HepG2 (cell line): ENCODE measurements at regions not wholly inside any gene's neighbourhood (a gene's known extent, or its start where the extent isn't known, plus 50 kb on each side); places are given as distances from the start of the nearest gene placed in this dataset.

Experiments used
- ATAC-seq: fragments of 200-7000 bp; cut with Tn5 transposase; 3 replicates; pipeline ENCODE4 v1.9.1; 2020; ENCODE audit warnings: mild to moderate bottlenecking, moderate library complexity
- BruUV-seq: library from RNA; stranded (reverse); fragments of 400-500 nt; replicated peaks from 2 replicates; lab custom pipeline; 2021; lab: Mats Ljungman, UMichigan
- CTCF ChIA-PET: fragments of 300-600 bp; formaldehyde crosslinking; extraction: SDS; loops from one replicate; lab custom pipeline; 2021; ENCODE audit warnings: low total read pairs, inconsistent platforms, low intra/inter-chr PET ratio; lab: Yijun Ruan, JAX
- POLR2A ChIA-PET: fragments of 350-600 bp; sonication (Branson Sonifier 250); formaldehyde crosslinking; loops from one replicate; lab custom pipeline; 2020; ENCODE audit warnings: antibody characterized with exemption, inconsistent platforms; lab: Yijun Ruan, JAX
- DNase-seq: peaks from one replicate; pipeline ENCODE4 v3.0.0-alpha.2; 2015; ENCODE audit warnings: low spot score
- FAIRE-seq: peaks from 3 replicates; lab custom pipeline; 2011; peaks lifted over from hg19 to GRCh38; lab: Jason Lieb, UNC
- H2AFZ ChIP-seq: one replicate; pipeline ENCODE4 v1.6.1; 2011; ENCODE audit warnings: low read length, inconsistent platforms
- H3K27ac ChIP-seq: fragments of 300-600 bp; 3 replicates; pipeline ENCODE4 v1.8.0; 2011; ENCODE audit warnings: mixed run types, mild to moderate bottlenecking, mixed read lengths, low read length, inconsistent platforms; ENCODE audit not compliant: insufficient read depth; ENCODE audit errors: extremely low read length
- H3K27me3 ChIP-seq, 2 experiments: fragments of 200-600 bp in 1 of 2; 2 replicates in 1 of 2; 3 replicates in 1 of 2; pipeline versions ENCODE4 v1.6.0 to v1.8.0; 2011; ENCODE audit warnings: low read length in 2 of 2, mild to moderate bottlenecking in 2 of 2, moderate library complexity in 2 of 2, inconsistent platforms in 1 of 2; ENCODE audit not compliant: insufficient read depth in 2 of 2, control insufficient read depth in 1 of 2
- H3K36me3 ChIP-seq, 2 experiments: fragments of 200-600 bp in 1 of 2; replicated peaks in 1 of 2; 2 replicates in 1 of 2; 3 replicates in 1 of 2; pipeline versions ENCODE4 v1.5.1 to v1.8.0; 2011; ENCODE audit warnings: low read length in 2 of 2, inconsistent platforms in 1 of 2; ENCODE audit not compliant: insufficient read depth in 2 of 2, control insufficient read depth in 1 of 2
- H3K4me1 ChIP-seq: 2 replicates; pipeline ENCODE4 v1.5.1; 2012; ENCODE audit warnings: low read length, inconsistent platforms; ENCODE audit not compliant: insufficient read depth
- H3K4me2 ChIP-seq: 2 replicates; pipeline ENCODE4 v1.6.0; 2011; ENCODE audit warnings: low read depth, low read length, inconsistent platforms
- H3K4me3 ChIP-seq, 3 experiments: fragments of 200-600 bp in 1 of 3; sonication (generic), shearing (Covaris generic) in 1 of 3; replicated peaks in 1 of 3; 2 replicates each; pipeline ENCODE4 v1.5.1; 2011 to 2016; ENCODE audit warnings: low read length in 3 of 3, inconsistent platforms in 2 of 3, low read depth in 2 of 3, mild to moderate bottlenecking in 2 of 3, control low read depth in 1 of 3, mixed read lengths in 1 of 3; ENCODE audit not compliant: insufficient read depth in 1 of 3
- H3K79me2 ChIP-seq: one replicate; pipeline ENCODE4 v1.6.1; 2011; ENCODE audit warnings: low read length, inconsistent platforms; ENCODE audit not compliant: insufficient read depth
- H3K9ac ChIP-seq: 2 replicates; pipeline ENCODE4 v1.6.0; 2011; ENCODE audit warnings: mild to moderate bottlenecking, low read depth, low read length, inconsistent platforms; ENCODE audit not compliant: insufficient read depth
- H3K9me3 ChIP-seq: 2 replicates; pipeline ENCODE4 v1.5.1; 2012; ENCODE audit warnings: mild to moderate bottlenecking, low read length
- H4K20me1 ChIP-seq: 2 replicates; pipeline ENCODE4 v1.6.0; 2011; ENCODE audit warnings: inconsistent platforms, mild to moderate bottlenecking, low read length, moderate library complexity; ENCODE audit not compliant: insufficient read depth
- AGO2 ChIP-seq: fragments of 200-400 bp; formaldehyde crosslinking; optimal IDR thresholded peaks from 2 replicates; pipeline ENCODE3; 2017; ENCODE audit warnings: mild to moderate bottlenecking, low read depth, low read length, moderate library complexity
- CAMTA2 ChIP-seq: sonication (generic); formaldehyde crosslinking; IDR thresholded peaks from 2 replicates; pipeline ENCODE4 v1.4.0; 2020; ENCODE audit warnings: mild to moderate bottlenecking, missing genetic modification reagents, borderline replicate concordance
- FOSL2 ChIP-seq: sonication (generic); formaldehyde crosslinking; IDR thresholded peaks from 2 replicates; pipeline ENCODE4 v1.4.0; 2020; ENCODE audit warnings: missing genetic modification reagents
- RORA ChIP-seq: sonication (generic); formaldehyde crosslinking; IDR thresholded peaks from 2 replicates; pipeline ENCODE4 v1.5.0; 2020; ENCODE audit warnings: mild to moderate bottlenecking, missing genetic modification reagents, moderate library complexity
- TEF ChIP-seq: sonication (generic); formaldehyde crosslinking; IDR thresholded peaks from 2 replicates; pipeline ENCODE4 v1.5.0; 2020; ENCODE audit warnings: missing genetic modification reagents
- U2AF2 ChIP-seq: fragments of 200-400 bp; formaldehyde crosslinking; IDR thresholded peaks from 2 replicates; pipeline ENCODE4 v1.6.1; 2017; ENCODE audit warnings: low read depth, mild to moderate bottlenecking, low read length
- ZSCAN29 ChIP-seq: sonication (generic); formaldehyde crosslinking; conservative IDR thresholded peaks from 2 replicates; pipeline ENCODE4 v1.4.0; 2020; ENCODE audit warnings: mild to moderate bottlenecking, missing genetic modification reagents
- WGBS: methylation state at CpG from one replicate; pipeline ENCODE4 v1.1.6; 2017; ENCODE audit warnings: low lambda C conversion rate; 5-methylcytosine and 5-hydroxymethylcytosine counted together
- in situ Hi-C: cut with HindIII; loops from 2 replicates; pipeline ENCODE4 v1.10.0; 2017; ENCODE audit warnings: low pct_unique_long_range_greater_than_20kb; ENCODE audit not compliant: extremely low pct_ligation_motif_present
- intact Hi-C: fragments of 100-400 bp; cut with micrococcal nuclease; formaldehyde crosslinking; loops from one replicate; pipeline ENCODE4 v1.10.0; 2022; ENCODE audit not compliant: unreplicated experiment
- TF ChIP-seq, protein P1 (sequence below): sonication (generic); formaldehyde crosslinking; IDR thresholded peaks from 2 replicates; pipeline ENCODE4 v1.4.0; 2020; ENCODE audit warnings: missing genetic modification reagents, mild to moderate bottlenecking, borderline replicate concordance

GRCh38 chr4:112714922-112715901 is 78.3 kb downstream of the LARP7 start:
- no peak overlapping the region for H2AFZ ChIP-seq
- intact Hi-C loops = no loop called here
- ATAC-seq (no peak), FAIRE-seq (no peak), DNase-seq (no peak)
- H3K4me3 ChIP-seq = no peak overlapping the region
- no peak overlapping the region for H3K27ac ChIP-seq
- ChIA-PET CTCF (no interaction called here), POLR2A (no interaction called here)
- H4K20me1 ChIP-seq = no peaks in the 10 kb centered on the region
- in situ Hi-C loops = no loop called here
- WGBS = 41% methylated on average over 11 of the region's 11 CpGs
- no peaks in the 10 kb centered on the region for H3K36me3 ChIP-seq
- no peaks in the 10 kb centered on the region for H3K79me2 ChIP-seq
- 0 out of 5 replicates have a peak, but pooled peaks cover 0 to 5% of the 10 kb centered on the region in 2 experiments for H3K27me3 ChIP-seq
- BruUV-seq = no TSS peak
- H3K9me3 ChIP-seq = no peaks in the 10 kb centered on the region
- H3K9ac ChIP-seq = no peak overlapping the region
- no peaks in the 10 kb centered on the region for H3K4me1 ChIP-seq
- TF ChIP-seq RORA (no peak), CAMTA2 (CRISPR knock-in tag) (no peak), U2AF2 (no peak), ZSCAN29 (CRISPR knock-in tag) (no peak), FOSL2 (CRISPR knock-in tag) (no peak), AGO2 (no peak), TEF (no peak)
- TF ChIP-seq, protein P1, sequence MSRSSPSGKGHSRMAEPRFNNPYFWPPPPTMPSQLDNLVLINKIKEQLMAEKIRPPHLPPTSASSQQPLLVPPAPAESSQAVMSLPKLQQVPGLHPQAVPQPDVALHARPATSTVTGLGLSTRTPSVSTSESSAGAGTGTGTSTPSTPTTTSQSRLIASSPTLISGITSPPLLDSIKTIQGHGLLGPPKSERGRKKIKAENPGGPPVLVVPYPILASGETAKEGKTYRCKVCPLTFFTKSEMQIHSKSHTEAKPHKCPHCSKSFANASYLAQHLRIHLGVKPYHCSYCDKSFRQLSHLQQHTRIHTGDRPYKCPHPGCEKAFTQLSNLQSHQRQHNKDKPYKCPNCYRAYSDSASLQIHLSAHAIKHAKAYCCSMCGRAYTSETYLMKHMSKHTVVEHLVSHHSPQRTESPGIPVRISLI = no peak
- no peak overlapping the region for H3K4me2 ChIP-seq
